ENCODE measurements at regions not wholly inside any gene's neighbourhood (a gene's known extent, or its start where the extent isn't known, plus 50 kb on each side); places are given as distances from the start of the nearest gene placed in this dataset.

DNA sequence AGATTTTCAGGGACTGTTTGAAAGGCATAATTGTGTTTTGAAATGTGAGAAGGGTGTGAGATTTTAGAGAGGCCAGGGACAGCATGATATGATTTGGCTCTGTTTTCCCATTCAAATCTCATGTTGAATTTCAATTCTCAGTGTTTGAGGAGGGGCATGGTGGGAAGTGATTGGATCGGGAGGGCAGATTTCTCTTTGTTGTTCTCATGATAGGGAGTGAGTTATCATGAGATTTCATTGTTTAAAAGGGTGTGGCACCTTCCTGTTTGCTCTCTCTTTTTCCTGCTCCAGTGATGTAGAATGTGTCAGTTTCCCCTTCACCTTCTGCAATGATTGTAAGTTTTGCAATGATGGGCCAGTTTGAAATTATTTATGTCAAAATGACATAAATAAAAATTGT lies 113.0 kb upstream of the PCDH15 start:
- peak; percentile 20 for DNase-seq

GRCh38 chr10:54909165-54909564 lies 108.1 kb upstream of the PCDH15 start:
- DNase-seq: no peak

DNA sequence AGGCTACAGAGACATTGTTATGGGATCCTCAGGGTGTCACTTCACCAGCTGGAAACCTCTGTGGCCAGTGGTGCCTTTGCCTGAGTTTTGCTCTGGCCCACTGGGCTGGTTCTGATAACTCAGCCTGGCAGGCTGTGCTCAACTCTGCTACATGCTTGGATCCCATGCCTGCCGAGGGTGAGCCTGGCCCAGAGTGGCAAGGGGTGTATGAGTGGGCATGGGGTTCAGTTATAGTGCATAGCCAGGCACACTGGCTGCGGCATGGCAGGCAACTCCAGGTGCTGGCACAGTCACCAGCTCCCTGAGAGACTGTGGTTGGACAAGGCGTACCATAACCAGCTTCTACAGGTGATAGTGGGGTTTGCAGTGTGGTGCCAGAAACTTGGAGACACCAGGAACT lies 107.0 kb upstream of the PCDH15 start:
- no peak for DNase-seq

DNA sequence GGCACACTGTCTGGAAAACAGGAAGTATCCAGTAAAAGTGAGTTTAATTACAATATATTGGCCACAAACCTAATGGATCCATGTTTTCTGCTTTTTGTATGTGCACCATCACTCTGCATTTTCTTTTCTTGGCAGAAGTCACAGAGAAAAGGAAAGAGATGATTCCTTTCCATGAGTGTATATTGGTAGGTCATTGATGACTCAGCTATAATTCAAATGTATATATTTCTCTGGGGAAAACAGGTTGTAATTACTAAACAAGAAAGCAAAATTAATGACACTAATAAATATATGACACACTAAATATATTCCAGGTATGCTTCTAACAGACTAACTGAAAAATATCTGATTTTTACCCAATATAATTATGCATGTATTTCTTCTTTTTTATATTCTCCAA lies 105.9 kb upstream of the PCDH15 start:
- DNase-seq: no peak

DNA sequence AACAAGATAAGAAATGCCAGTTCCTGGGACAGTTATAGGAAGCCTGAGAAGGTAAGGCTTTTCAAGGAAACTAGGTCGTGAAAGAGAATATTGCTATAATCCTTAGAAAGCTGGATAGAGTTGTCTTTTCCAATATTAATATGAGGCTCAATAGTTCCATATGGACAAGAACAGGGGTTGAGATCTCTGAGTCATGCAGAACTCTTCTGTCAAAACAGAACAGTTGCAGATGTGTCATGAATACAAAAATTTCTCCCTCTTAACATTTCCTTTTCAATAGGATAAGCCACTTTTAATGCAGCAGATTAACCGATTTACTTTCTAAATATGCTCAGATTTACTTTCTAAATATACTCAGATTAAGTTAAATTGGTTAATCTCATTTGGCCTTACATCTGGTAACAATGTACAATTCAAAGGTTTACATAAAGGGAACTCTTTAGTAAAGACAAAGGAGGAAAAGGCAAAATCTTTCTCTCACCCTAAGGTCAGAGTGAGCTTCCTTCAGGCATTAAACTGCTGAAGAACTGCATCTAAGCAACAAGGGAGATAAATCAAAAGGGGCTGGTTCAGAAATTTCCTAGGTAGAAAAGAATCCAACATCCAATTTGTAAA lies 104.7 kb upstream of the PCDH15 start:
- DNase-seq: no peak

- no peak for DNase-seq
Measured at GRCh38 chr10:54904833-54905232, 103.8 kb upstream of the PCDH15 start.

DNA sequence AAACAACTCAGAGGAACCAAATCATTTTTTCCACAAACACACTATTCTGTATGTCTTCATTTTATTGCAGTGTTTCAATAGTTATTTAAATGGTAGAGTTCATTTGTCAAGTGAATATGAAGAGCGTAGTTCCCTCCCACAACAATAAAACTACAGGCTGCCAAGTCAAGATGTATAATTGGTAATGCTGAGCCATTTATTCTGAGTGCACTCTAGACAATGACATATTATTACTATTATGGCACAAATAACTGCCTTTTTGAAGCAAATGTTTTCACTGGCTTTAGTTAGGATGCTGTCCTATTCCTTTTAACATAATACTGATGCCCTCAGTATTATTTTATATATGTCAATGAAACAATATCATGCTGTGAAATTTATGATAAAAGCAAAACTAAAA lies 102.7 kb upstream of the PCDH15 start:
- DNase-seq: peak; percentile 51

- no peak for DNase-seq
Measured at GRCh38 chr10:54900584-54900983, 99.6 kb upstream of the PCDH15 start.

DNA sequence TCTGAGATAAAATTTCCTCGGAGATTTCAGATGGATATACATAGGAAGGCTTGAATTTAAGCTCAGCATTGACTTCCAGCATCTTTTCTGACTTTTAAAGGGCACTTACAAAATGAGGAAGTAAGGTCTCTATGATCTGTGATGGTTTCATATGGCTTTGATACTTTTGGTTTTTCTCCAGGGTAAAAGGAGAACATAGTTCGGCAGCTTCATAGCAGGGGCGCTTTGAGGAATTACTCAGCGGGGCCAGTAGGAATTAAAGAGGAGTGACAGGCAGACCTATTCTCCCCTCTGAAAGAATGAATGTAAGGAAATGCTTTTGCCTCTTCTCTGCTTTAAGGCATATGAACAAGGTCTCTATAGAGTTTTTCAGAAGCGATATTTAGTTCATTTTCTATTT lies 80.0 kb upstream of the PCDH15 start:
- DNase-seq: no peak

DNA sequence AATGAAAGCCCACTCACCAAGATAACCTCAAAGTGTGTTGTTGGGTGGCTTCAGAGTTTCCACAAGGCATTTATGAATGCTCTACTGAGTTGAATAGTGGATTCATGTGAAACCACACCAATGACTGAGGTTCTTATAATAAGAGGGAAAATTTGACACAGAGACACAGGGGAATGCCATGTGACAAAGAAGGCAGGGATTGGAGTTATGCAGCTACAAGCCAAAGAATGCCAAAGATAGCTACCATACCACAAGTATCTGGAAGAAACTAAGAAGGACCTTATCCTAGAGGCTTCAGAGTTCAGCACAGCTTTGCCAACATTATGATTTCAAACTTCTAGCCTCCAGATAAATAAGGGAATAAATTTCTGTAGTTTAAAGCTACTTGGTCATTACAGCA lies 68.0 kb upstream of the PCDH15 start:
- DNase-seq: no peak

DNA sequence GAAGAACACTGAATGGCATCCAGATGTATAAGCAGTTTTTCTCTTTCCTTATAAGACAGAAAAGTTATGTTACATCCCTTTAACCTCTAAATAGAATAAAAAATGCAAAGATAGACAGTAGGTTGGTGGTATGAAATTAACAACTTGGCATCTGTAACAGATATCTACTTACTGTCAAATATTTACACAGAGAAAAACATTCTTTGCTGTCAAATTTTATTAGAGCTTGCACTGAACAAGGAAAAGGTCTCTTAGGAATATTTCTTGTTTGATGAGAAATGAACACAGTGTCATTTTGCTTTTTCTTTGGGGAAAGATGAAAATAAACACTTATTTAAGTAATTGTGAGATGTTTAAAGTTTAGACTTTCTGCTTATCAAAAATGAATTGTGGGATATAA lies 65.6 kb upstream of the PCDH15 start:
- no peak for DNase-seq

GRCh38 chr10:54854843-54855242 lies 53.8 kb upstream of the PCDH15 start:
- no peak for DNase-seq

DNA sequence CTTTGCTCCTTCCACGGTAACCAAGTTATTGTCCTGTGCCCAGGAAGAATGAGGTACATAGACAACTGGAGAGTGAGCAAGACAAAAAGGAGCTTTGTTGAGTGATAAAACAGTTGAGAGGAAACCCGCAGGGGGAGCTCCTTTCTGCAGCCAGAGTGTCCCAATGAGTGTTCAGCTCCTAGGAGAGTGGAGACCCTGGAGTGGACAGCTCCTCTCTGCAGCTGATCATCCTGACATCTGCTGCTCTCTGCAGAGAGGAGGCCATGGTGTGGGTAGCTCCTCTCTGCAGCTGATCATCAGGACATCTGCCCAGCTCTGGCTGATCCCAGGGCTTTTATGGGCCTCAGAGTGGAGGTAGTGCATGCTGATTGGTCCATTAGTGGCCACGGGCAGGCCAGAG lies 53.4 kb upstream of the PCDH15 start:
- no peak for DNase-seq

GRCh38 chr10:54853883-54854282 lies 52.9 kb upstream of the PCDH15 start:
- DNase-seq: no peak
